GM12878 (cell line): ENCODE measurements at regions not wholly inside any gene's neighbourhood (a gene's known extent, or its start where the extent isn't known, plus 50 kb on each side); places are given as distances from the start of the nearest gene placed in this dataset.

Experiments
- ATAC-seq: fragments of 200-7000 bp; cut with Tn5 transposase; 3 replicates; pipeline ENCODE4 v1.9.1; 2020; ENCODE audit warnings: mild to moderate bottlenecking, moderate library complexity
- BruUV-seq: library from RNA; stranded (reverse); fragments of 400-500 nt; replicated peaks from 2 replicates; lab custom pipeline; 2021; lab: Mats Ljungman, UMichigan
- CTCF ChIA-PET: fragments of 300-600 bp; sonication (Branson Sonifier 250); formaldehyde crosslinking; extraction: SDS; loops from one replicate; lab custom pipeline; 2021; ENCODE audit warnings: inconsistent platforms; lab: Yijun Ruan, JAX
- POLR2A ChIA-PET: fragments of 350-600 bp; formaldehyde crosslinking; extraction: SDS; loops from one replicate; lab custom pipeline; 2021; ENCODE audit warnings: inconsistent platforms; lab: Charles Lee
- RAD21 ChIA-PET: fragments of 300-600 bp; sonication (Branson Sonifier 250); formaldehyde crosslinking; loops from one replicate; lab custom pipeline; 2023; ENCODE audit warnings: antibody characterized with exemption; ENCODE audit not compliant: unreplicated experiment; lab: Charles Lee
- SMC1A ChIA-PET: fragments of 300-600 bp; sonication (Branson Sonifier 250); formaldehyde crosslinking; loops from one replicate; lab custom pipeline; 2023; ENCODE audit not compliant: unreplicated experiment, uncharacterized antibody; lab: Charles Lee
- DNase-seq: peaks from one replicate; pipeline ENCODE4 v3.0.0-alpha.2; 2011; ENCODE audit warnings: low read depth, low spot score
- FAIRE-seq: peaks from 3 replicates; lab custom pipeline; 2011; peaks lifted over from hg19 to GRCh38; lab: Jason Lieb, UNC
- H2AFZ ChIP-seq: 2 replicates; pipeline ENCODE4 v1.6.0; 2011; ENCODE audit warnings: low read depth, low read length, control low read depth; ENCODE audit not compliant: control insufficient read depth
- H3K27ac ChIP-seq: 2 replicates; pipeline ENCODE4 v1.5.1; 2011; ENCODE audit warnings: control low read depth; ENCODE audit not compliant: control insufficient read depth, insufficient read depth
- H3K27me3 ChIP-seq, 2 experiments: replicated peaks in 1 of 2; 2 replicates each; pipeline versions ENCODE4 v1.6.0 to v1.6.1; 2011; ENCODE audit warnings: low read length in 1 of 2; ENCODE audit not compliant: control insufficient read depth in 2 of 2, insufficient read depth in 2 of 2
- H3K36me3 ChIP-seq, 2 experiments: 2 replicates each; pipeline ENCODE4 v1.5.1; 2011; ENCODE audit warnings: low read length in 1 of 2; ENCODE audit not compliant: control insufficient read depth in 2 of 2, insufficient read depth in 2 of 2
- H3K4me1 ChIP-seq: 2 replicates; pipeline ENCODE4 v1.6.1; 2011; ENCODE audit warnings: mild to moderate bottlenecking, low read length, moderate library complexity, mixed read lengths; ENCODE audit not compliant: control insufficient read depth, insufficient read depth
- H3K4me2 ChIP-seq: 2 replicates; pipeline ENCODE4 v1.6.0; 2011; ENCODE audit warnings: control low read depth; ENCODE audit not compliant: control insufficient read depth, insufficient read depth
- H3K4me3 ChIP-seq: fragments of 200-600 bp; sonication (generic); 2 replicates; pipeline ENCODE4 v1.5.1; 2016
- H3K79me2 ChIP-seq: 2 replicates; pipeline ENCODE4 v1.6.0; 2011; ENCODE audit warnings: low read length; ENCODE audit not compliant: control insufficient read depth, insufficient read depth
- H3K9ac ChIP-seq: 2 replicates; pipeline ENCODE4 v1.8.0; 2011; ENCODE audit warnings: low read length, control low read depth, mixed read lengths; ENCODE audit not compliant: control insufficient read depth, insufficient read depth
- H3K9me3 ChIP-seq: replicated peaks from 3 replicates; pipeline ENCODE4 v1.5.1; 2011; ENCODE audit warnings: mild to moderate bottlenecking, low read length; ENCODE audit not compliant: control insufficient read depth, insufficient read depth
- H4K20me1 ChIP-seq: 2 replicates; pipeline ENCODE4 v1.6.0; 2011; ENCODE audit not compliant: control insufficient read depth, insufficient read depth
- BRCA1 ChIP-seq: IDR thresholded peaks from 2 replicates; pipeline ENCODE4 v1.6.1; 2011; ENCODE audit warnings: low read depth, low read length, improper control_type of control experiment
- CEBPB ChIP-seq, 2 experiments: fragments of 150-350 bp in 1 of 2; IDR thresholded peaks; 2 replicates each; pipeline ENCODE4 v1.6.1; 2012 to 2014; ENCODE audit warnings: low read depth in 2 of 2, low read length in 2 of 2, borderline replicate concordance in 1 of 2, inconsistent platforms in 1 of 2
- CHD4 ChIP-seq: fragments of 200-600 bp; sonication (generic); IDR thresholded peaks from 2 replicates; pipeline ENCODE4 v1.6.1; 2016; ENCODE audit warnings: mild to moderate bottlenecking
- HDGF ChIP-seq: fragments of 450-650 bp; IDR thresholded peaks from 2 replicates; pipeline ENCODE4 v1.6.1; 2016; ENCODE audit warnings: antibody characterized with exemption
- MEF2B ChIP-seq: fragments of 450-650 bp; IDR thresholded peaks from 2 replicates; pipeline ENCODE4 v1.6.1; 2018; ENCODE audit warnings: mild to moderate bottlenecking, moderate library complexity; ENCODE audit not compliant: partially characterized antibody, poor library complexity, severe bottlenecking
- MYB ChIP-seq: fragments of 150-350 bp; IDR thresholded peaks from 2 replicates; pipeline ENCODE4 v1.6.1; 2014; ENCODE audit warnings: mild to moderate bottlenecking, low read depth, low read length, borderline replicate concordance
- PBX3 ChIP-seq: IDR thresholded peaks from 2 replicates; pipeline ENCODE4 v1.6.1; 2011; ENCODE audit warnings: mild to moderate bottlenecking, low read depth, low read length, moderate library complexity; ENCODE audit not compliant: insufficient replicate concordance
- POLR2AphosphoS5 ChIP-seq: IDR thresholded peaks from 2 replicates; pipeline ENCODE4 v1.6.1; 2011; ENCODE audit warnings: mild to moderate bottlenecking, low read length, inconsistent platforms
- SKIL ChIP-seq: fragments of 450-650 bp; IDR thresholded peaks from 2 replicates; pipeline ENCODE4 v1.6.1; 2017; ENCODE audit warnings: mild to moderate bottlenecking, low read depth, inconsistent platforms; ENCODE audit not compliant: poor library complexity, severe bottlenecking
- SMAD1 ChIP-seq: fragments of 450-650 bp; IDR thresholded peaks from 2 replicates; pipeline ENCODE4 v1.6.1; 2018; ENCODE audit warnings: mild to moderate bottlenecking, low read depth; ENCODE audit not compliant: partially characterized antibody
- SMAD5 ChIP-seq: IDR thresholded peaks from 2 replicates; pipeline ENCODE4 v1.6.1; 2016; ENCODE audit warnings: antibody characterized with exemption, low read depth
- SMARCA5 ChIP-seq: fragments of 450-650 bp; IDR thresholded peaks from 2 replicates; pipeline ENCODE4 v1.6.1; 2017; ENCODE audit warnings: mild to moderate bottlenecking
- SREBF1 ChIP-seq: IDR thresholded peaks from 2 replicates; pipeline ENCODE4 v1.6.1; 2012; ENCODE audit warnings: mild to moderate bottlenecking, low read length
- SUZ12 ChIP-seq: fragments of 200-600 bp; sonication (generic); IDR thresholded peaks from one replicate; pipeline ENCODE4 v1.6.1; 2018; ENCODE audit warnings: antibody characterized with exemption, mild to moderate bottlenecking; ENCODE audit not compliant: unreplicated experiment
- TBL1XR1 ChIP-seq: IDR thresholded peaks from 2 replicates; pipeline ENCODE4 v1.6.1; 2012; ENCODE audit warnings: low read depth, low read length, improper control_type of control experiment
- ZBED1 ChIP-seq: IDR thresholded peaks from 2 replicates; pipeline ENCODE4 v1.6.1; 2016; ENCODE audit warnings: borderline replicate concordance
- ZNF274 ChIP-seq: IDR thresholded peaks from one replicate; pipeline ENCODE4 v1.8.0; 2011; ENCODE audit not compliant: insufficient read length, insufficient read depth
- WGBS: methylation state at CpG from one replicate; pipeline ENCODE4 v1.1.6; 2016; ENCODE audit warnings: low lambda C conversion rate; ENCODE audit not compliant: insufficient replicate concordance, insufficient coverage; ENCODE audit errors: missing lambda C conversion rate; 5-methylcytosine and 5-hydroxymethylcytosine counted together
- in situ Hi-C: fragments of 300-500 bp; cut with MboI; formaldehyde crosslinking; loops from 9 replicates; pipeline ENCODE4 v1.14.3; 2018; ENCODE audit warnings: mixed read lengths
- intact Hi-C: fragments of 100-400 bp; cut with micrococcal nuclease; formaldehyde crosslinking; loops from one replicate; pipeline ENCODE4 v1.14.2; 2022; ENCODE audit not compliant: unreplicated experiment

- Histone ChIP-seq H3K79me2 (no peaks in the 10 kb centered on the region), H3K36me3 (peaks cover 3 to 16% of the 10 kb centered on the region in 2 experiments; a peak in 3 of 4 replicates), H3K9ac (no peak overlapping the region), H3K27ac (no peak overlapping the region), H4K20me1 (peaks cover 3% of the 10 kb centered on the region; the same call in 1 of the 2 replicates), H3K27me3 (no peaks in the 10 kb centered on the region), H3K4me3 (no peak overlapping the region), H3K9me3 (no peaks in the 10 kb centered on the region), H3K4me1 (peaks cover 5% of the 10 kb centered on the region; the same call in 1 of the 2 replicates), H3K4me2 (no peak overlapping the region), H2AFZ (no peak overlapping the region)
- ChIA-PET SMC1A (interaction anchor here (1.1 kb wide), 1 partner anchor 36 kb away, joined by 3 read pairs; no protein-coding TSS in a partner anchor), POLR2A (no interaction called here), RAD21 (no interaction called here), CTCF (interaction anchor here (1.5 kb wide), 1 partner anchor 39 kb away, joined by 4 read pairs; no protein-coding TSS in a partner anchor)
- in situ Hi-C loops (loop anchor here (5.0 kb wide), 1 partner anchor 83 kb away; no protein-coding TSS in a partner anchor), intact Hi-C loops (no loop called here)
- FAIRE-seq (no peak), ATAC-seq (no peak), DNase-seq (no peak)
- no peak for TF ChIP-seq POLR2AphosphoS5
- TF ChIP-seq SMARCA5: no peak
- TF ChIP-seq ZNF274: no peak
- no peak for TF ChIP-seq SMAD1
- no peak for TF ChIP-seq TBL1XR1
- TF ChIP-seq CHD4: no peak
- TF ChIP-seq HDGF: no peak
- no peak for TF ChIP-seq MEF2B
- no peak for TF ChIP-seq SKIL
- no peak for TF ChIP-seq SREBF1
- no peak for TF ChIP-seq ZBED1
- TF ChIP-seq PBX3: no peak
- no peak for TF ChIP-seq CEBPB (IDR thresholded peaks at IDR 0.05; ENCODE audit: borderline replicate concordance in 1 of 2, low read depth in 2 of 2, low read length in 2 of 2)
- no peak for TF ChIP-seq SUZ12
- no peak for TF ChIP-seq BRCA1
- no peak for TF ChIP-seq SMAD5
- TF ChIP-seq MYB: no peak
- 63% methylated on average over 13 of the region's 13 CpGs for WGBS
- BruUV-seq: no TSS peak
Observed at GRCh38 chr22:25364736-25365241, 145.3 kb downstream of the CRYBB2 start.
